ENCODE measurements at regions not wholly inside any gene's neighbourhood (a gene's known extent, or its start where the extent isn't known, plus 50 kb on each side); places are given as distances from the start of the nearest gene placed in this dataset.
"Not testable (repeated sequence)": the region's sequence is repeated elsewhere in the genome, so short reads cannot be mapped to it uniquely, and the experiment has no call there.

GRCh38 chr3:189375532-189375931 lies 203.8 kb downstream of the TPRG1 start:
- DNase-seq (ENCODE audit: extremely low read depth in 1 of 2, low read depth in 1 of 2): no peak

GRCh38 chr3:189383630-189384029 lies 211.9 kb downstream of the TPRG1 start:
- DNase-seq (ENCODE audit: extremely low read depth in 1 of 2, low read depth in 1 of 2): no peak

- DNase-seq (ENCODE audit: extremely low read depth in 1 of 2, low read depth in 1 of 2): not testable (repeated sequence)
Observed at GRCh38 chr3:189385880-189386279, 214.1 kb downstream of the TPRG1 start.

GRCh38 chr3:189386739-189387138 lies 215.0 kb downstream of the TPRG1 start:
- DNase-seq (ENCODE audit: extremely low read depth in 1 of 2, low read depth in 1 of 2): no peak

DNA sequence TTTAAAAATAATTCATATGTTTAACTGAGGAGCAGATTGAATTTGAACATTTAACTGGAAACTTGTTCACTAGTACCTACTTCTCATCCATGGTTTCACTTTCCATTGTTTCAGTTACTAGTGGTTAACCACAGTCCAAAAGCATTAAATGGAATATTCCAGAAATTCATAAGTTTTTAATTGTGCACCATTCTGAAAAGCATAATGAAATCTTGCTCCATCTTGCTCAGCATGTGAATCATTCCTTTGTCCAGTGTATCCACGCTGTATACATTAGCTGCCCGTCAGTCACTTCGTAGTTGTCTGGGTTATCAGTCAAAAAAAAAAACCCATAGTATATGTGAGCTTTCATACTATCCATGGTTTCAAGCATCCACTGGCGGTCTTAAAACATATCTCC lies 217.6 kb downstream of the TPRG1 start:
- no peak for DNase-seq (ENCODE audit: extremely low read depth in 1 of 2, low read depth in 1 of 2)

GRCh38 chr3:189393598-189393997 lies 221.8 kb downstream of the TPRG1 start:
- DNase-seq (ENCODE audit: extremely low read depth in 1 of 2, low read depth in 1 of 2): no peak

DNA sequence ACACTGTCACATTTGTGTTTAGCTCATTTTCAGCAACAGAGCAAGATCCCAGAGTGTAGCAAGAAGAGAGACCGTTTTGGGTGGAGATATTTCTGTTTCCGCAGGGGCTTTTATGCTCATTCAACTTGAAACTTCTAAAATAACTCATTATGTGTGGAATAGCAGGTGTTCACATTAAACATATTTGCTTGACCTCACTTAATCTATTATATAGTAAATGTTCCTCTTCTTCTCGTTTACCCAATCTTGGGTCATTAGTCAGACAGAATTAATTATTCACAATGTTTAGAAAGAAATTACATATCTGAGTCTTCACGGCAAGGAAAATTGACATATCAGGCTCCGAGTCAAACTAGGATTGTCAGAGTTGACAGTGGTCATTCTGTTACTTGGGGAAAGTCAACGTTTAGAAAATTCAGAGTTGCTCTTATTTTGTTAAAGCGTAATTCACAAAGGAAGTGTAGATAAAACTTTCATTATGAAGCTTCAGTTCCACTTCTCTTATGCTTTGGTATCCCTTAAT lies 222.9 kb downstream of the TPRG1 start:
- no peak for DNase-seq (ENCODE audit: extremely low read depth in 1 of 2, low read depth in 1 of 2)

DNA sequence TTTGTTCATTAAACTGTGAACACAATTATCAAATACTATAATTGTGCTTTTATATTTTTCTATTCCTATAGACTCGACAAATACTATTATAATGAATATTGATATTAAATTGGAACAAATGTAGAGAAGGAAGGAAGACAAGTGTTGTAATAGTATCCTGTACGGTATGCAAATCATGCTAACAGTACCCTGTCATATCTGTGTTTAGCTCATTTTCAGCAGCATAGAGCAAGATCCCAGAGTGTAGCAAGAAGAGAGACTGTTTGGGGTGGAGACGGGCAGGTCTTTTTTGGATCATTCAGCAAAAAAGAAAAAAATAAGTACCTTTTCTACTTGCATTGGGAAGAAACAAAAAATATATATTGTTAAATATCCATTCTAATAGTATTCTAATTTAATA lies 224.1 kb downstream of the TPRG1 start:
- no peak for DNase-seq (ENCODE audit: extremely low read depth in 1 of 2, low read depth in 1 of 2)

DNA sequence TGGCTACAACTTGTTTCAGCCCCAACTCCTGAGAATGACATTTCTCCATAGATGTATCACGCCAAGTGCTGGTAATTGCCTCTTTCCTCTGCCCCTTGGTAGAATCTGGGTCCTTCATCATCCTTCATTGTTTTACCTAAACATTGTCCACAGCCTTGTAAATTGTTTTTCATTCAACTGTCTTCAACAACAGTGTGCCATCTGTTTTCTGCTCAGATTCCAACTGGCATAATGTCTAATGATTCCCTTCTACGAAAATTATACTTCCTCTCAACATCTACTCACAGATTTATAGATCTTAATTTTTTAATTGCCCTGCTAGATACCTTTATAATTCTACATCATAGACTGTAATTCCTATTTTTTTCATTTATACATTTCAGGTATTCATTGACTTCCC lies 226.9 kb downstream of the TPRG1 start:
- DNase-seq (ENCODE audit: extremely low read depth in 1 of 2, low read depth in 1 of 2): no peak

GRCh38 chr3:189401196-189401595 lies 229.4 kb downstream of the TPRG1 start:
- no peak for DNase-seq (ENCODE audit: extremely low read depth in 1 of 2, low read depth in 1 of 2)

GRCh38 chr3:189403194-189403593 lies 228.0 kb upstream of the TP63 start:
- no peak for DNase-seq (ENCODE audit: extremely low read depth in 1 of 2, low read depth in 1 of 2)

GRCh38 chr3:189404024-189404423 lies 227.2 kb upstream of the TP63 start:
- no peak for DNase-seq (ENCODE audit: extremely low read depth in 1 of 2, low read depth in 1 of 2)

GRCh38 chr3:189404797-189405484 lies 226.2 kb upstream of the TP63 start:
- DNase-seq (ENCODE audit: extremely low read depth in 1 of 2, low read depth in 1 of 2): no peak

DNA sequence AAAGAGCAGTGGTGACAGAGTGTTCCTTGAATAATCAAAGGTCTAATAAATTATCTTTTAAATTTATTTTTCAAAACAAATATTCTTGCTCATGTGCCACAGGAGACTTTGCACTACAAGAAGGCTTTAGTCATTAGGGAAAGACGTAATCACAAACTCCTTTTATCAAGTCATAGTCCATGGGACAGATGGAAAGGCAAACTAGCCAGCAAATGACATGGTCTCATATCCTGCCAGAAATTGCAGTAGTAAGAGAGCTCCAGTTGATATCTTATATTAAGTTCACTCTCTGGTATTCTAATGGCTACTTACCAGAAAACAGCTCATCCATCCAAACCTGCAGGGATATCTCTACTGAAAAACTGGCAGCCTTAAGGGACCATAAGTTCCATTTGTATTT lies 225.0 kb upstream of the TP63 start:
- DNase-seq (ENCODE audit: extremely low read depth in 1 of 2, low read depth in 1 of 2): no peak

- DNase-seq (ENCODE audit: extremely low read depth in 1 of 2, low read depth in 1 of 2): no peak
Observed at GRCh38 chr3:189410522-189410921, 220.7 kb upstream of the TP63 start.

DNA sequence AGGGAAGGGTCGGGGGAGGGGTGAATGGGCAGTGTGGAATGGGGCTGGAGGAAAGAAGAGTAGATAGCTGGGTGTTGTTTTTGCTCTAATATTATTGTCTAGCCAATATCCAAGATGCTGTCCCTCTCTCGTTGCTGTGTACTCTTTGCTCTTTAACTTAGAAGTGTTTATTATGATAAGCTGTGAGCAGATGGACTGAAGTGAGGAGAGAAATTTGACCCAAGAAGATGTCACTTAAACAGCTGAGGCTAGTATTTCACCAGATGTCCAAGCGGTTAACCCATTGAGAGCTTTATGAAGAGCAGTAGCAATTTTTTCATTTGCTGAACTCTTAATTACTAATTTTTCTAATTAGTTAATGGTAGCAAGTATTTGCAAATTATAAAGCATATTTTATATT lies 212.2 kb upstream of the TP63 start:
- DNase-seq (ENCODE audit: extremely low read depth in 1 of 2, low read depth in 1 of 2): no peak

DNA sequence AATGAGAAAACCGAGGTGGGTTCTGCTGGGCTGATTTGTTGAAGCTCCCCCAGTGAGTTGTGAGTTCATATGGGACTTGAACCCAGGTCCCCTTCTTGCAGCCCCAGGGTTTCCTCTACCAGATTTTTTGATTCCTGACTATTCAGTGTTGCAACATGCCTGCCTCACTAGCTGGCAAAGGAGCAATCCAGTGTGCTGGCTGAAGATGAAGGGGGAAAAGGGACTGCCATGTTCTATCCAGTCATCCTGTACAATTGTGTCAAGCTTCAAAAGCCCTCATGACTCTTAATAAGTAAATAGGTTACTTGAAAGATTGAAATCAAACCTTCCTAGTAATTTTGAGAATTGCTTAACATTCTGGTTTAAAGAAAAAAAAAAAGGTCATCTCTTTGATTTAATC lies 211.5 kb upstream of the TP63 start:
- no peak for DNase-seq (ENCODE audit: extremely low read depth in 1 of 2, low read depth in 1 of 2)

- no peak for DNase-seq (ENCODE audit: extremely low read depth in 1 of 2, low read depth in 1 of 2)
Observed at GRCh38 chr3:189424922-189425321, 206.3 kb upstream of the TP63 start.

- no peak for DNase-seq (ENCODE audit: extremely low read depth in 1 of 2, low read depth in 1 of 2)
Observed at GRCh38 chr3:189429019-189429418, 202.2 kb upstream of the TP63 start.

- no peak for DNase-seq (ENCODE audit: extremely low read depth in 1 of 2, low read depth in 1 of 2)
Observed at GRCh38 chr3:189430166-189430565, 201.0 kb upstream of the TP63 start.

DNA sequence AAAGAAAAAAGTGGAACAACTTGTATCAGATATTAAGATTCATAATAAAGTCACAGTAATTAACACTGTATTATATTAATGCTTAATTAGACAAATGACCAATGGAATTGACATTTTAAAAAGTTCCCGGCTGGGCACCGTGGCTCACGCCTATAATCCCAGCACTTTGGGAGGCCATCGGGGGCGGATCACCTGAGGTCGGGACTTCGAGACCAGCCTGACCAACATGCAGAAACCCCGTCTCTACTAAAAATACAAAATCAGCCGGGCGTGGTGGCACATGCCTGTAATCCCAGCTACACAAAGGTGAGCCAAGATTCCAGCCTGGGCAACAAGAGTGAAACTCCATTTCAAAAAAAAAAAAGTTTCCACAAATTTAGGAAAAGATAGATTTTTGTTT lies 188.9 kb upstream of the TP63 start:
- DNase-seq (ENCODE audit: extremely low read depth in 1 of 2, low read depth in 1 of 2): not testable (repeated sequence)

DNA sequence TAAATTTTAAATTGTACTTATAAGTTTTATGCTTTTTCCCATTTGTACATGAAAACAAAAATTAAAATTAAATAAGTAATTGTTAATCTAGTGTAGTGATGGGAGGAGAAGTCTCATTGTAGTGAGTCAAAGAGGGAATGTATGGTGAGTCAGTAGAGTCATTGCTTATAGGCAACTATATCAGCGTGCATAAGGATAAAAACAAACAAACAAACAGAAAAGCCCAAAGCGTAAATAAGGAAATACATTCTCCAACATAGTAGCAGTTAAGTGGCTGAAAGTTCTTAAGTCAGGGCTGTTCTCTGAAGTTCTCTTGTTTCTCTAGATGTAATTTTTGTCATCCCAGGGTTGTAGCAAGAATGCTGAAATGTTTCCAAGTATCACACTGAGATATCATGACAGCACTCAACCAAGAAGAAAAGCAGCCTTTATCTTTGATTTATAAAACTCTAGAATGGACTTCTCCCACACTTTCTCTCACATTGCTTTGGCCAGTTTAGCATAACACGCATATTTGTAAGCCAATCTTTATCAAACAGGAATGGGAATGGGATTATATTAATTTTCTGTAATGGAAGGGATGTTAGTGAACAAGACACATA lies 184.1 kb upstream of the TP63 start:
- DNase-seq (ENCODE audit: extremely low read depth in 1 of 2, low read depth in 1 of 2): no peak

DNA sequence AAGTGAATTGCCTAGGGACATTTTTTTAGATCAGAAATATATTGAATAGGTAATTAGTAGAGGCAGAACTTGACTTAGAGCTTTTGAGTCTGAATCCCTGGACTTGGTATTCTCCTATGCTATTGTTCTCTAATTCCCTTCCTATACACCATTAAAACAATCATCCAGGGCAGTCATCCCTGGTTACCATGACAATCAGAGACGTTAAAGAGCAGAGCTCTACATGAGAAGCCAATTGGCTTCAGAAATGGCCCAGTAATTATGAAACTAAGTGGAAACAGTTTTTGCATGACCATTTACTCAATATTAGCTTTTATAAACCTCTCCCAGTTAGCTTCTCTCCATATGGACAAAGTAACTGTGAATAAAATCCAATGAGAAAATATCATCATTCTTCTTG lies 182.1 kb upstream of the TP63 start:
- no peak for DNase-seq (ENCODE audit: extremely low read depth in 1 of 2, low read depth in 1 of 2)
